ENCODE measurements at regions not wholly inside any gene's neighbourhood (a gene's known extent, or its start where the extent isn't known, plus 50 kb on each side); places are given as distances from the start of the nearest gene placed in this dataset.

DNA sequence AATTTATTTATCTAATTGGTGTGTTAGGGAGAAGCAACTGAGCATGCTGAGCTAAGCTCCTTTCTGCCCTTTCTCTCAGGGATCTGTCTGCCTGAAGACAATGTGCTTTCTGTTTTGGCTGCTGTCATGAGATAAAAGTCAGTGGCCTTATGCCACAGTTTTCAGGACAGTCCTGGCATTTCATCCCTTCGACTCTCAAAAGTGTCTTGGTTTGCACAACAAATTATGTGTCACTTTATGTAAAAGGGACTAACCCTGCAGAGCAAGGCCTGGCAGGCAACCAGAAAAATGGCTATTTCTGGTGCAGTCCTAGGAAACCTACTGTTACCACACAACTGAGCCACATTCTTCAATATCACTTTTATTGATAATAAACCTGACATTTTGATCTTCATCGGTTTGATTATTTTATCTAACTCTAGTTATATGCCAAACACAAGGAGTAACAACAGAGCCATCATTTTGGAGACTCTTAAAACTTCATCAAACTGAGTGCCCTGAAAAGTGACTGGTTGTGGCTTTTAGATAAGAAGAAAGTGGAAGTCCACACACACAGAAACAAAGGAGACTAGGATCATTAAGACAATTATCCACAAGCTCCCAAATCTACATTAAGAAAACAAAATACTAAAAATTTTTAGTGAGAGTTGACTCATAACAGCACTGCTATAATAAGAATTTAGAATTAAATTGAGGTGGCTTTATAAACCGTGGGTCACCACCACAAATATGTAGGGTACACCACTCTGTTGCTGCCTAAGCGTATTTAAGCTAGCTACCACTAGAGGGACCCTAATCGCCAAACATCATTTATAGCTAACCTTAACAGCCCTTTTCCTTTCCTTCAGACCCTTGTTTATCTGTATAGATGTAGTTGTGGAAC is 95.9 kb upstream of the PTPN13 start:
- peaks cover 0 to 12% of the 10 kb centered on the region in 2 donors for H3K4me1 ChIP-seq
- H3K9me3 ChIP-seq: no peaks in the 10 kb centered on the region
- TF ChIP-seq, protein P1, sequence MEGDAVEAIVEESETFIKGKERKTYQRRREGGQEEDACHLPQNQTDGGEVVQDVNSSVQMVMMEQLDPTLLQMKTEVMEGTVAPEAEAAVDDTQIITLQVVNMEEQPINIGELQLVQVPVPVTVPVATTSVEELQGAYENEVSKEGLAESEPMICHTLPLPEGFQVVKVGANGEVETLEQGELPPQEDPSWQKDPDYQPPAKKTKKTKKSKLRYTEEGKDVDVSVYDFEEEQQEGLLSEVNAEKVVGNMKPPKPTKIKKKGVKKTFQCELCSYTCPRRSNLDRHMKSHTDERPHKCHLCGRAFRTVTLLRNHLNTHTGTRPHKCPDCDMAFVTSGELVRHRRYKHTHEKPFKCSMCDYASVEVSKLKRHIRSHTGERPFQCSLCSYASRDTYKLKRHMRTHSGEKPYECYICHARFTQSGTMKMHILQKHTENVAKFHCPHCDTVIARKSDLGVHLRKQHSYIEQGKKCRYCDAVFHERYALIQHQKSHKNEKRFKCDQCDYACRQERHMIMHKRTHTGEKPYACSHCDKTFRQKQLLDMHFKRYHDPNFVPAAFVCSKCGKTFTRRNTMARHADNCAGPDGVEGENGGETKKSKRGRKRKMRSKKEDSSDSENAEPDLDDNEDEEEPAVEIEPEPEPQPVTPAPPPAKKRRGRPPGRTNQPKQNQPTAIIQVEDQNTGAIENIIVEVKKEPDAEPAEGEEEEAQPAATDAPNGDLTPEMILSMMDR (IDR thresholded peaks at IDR 0.05): peak; percentile 46 to 81 (median 74)
- TF ChIP-seq POLR2A (IDR thresholded peaks at IDR 0.05): no peak
- intact Hi-C loops (cut with DNase I): loop anchor here (5.0 to 10.0 kb wide), 2 partner anchors 277 to 399 kb away; no protein-coding TSS in a partner anchor
- no peaks in the 10 kb centered on the region for H3K27me3 ChIP-seq
- 33 to 38% methylated on average over 5 of the region's 5 CpGs for WGBS, 2 donors
- no peak overlapping the region for H3K4me3 ChIP-seq (replicated peaks in 1 of 3)
- no peaks in the 10 kb centered on the region for H3K36me3 ChIP-seq
- H3K27ac ChIP-seq: no peak overlapping the region
- DNase-seq: peak in 1 of 2 donors; percentile 6

DNA sequence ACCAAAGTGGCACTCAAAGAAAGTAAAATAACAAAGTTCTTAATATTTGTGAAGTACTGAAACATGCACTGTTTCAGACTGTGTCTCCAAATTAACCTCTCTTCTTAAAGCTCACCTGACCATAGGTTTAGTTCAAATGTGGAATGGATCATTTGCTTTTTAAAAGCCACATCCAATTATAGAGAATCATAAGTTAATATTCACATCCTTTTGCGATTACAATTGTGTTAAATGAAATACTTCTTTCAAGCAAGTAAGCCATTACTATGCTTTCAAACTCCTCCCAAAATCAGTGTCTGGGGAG is 95.3 kb upstream of the PTPN13 start:
- no peaks in the 10 kb centered on the region for H3K27me3 ChIP-seq
- no peak overlapping the region for H3K4me3 ChIP-seq (replicated peaks in 1 of 3)
- 34 to 36% methylated on average over 1 of the region's 1 CpG for WGBS, 2 donors
- DNase-seq: no peak
- intact Hi-C loops (cut with DNase I): loop anchor here (5.0 to 10.0 kb wide), 2 partner anchors 276 to 398 kb away; no protein-coding TSS in a partner anchor
- no peaks in the 10 kb centered on the region for H3K9me3 ChIP-seq
- TF ChIP-seq POLR2A (IDR thresholded peaks at IDR 0.05): no peak
- TF ChIP-seq, protein P1 (IDR thresholded peaks at IDR 0.05): no peak
- H3K27ac ChIP-seq: no peak overlapping the region
- H3K4me1 ChIP-seq: peaks cover 0 to 12% of the 10 kb centered on the region in 2 donors
- no peaks in the 10 kb centered on the region for H3K36me3 ChIP-seq

DNA sequence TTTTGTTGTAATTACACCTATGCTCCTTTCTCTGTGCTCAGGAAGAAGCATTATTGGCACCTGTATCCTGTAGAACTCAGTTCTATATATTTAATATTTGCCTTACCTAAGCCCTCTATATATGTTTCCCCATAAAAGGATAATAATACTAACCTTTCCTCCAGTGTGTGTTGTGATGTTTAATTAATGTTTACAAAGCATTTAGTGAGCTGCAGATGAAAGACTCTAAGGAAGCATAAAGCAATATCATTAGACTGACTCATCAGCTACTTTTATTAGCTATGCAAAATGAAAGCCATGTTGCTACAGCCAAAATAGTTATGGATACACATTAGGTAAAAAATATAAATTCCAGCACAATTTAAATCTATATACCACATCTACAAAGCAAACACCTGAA is 93.6 kb upstream of the PTPN13 start:
- no peaks in the 10 kb centered on the region for H3K9me3 ChIP-seq
- H3K27me3 ChIP-seq: no peaks in the 10 kb centered on the region
- TF ChIP-seq, protein P1 (IDR thresholded peaks at IDR 0.05): no peak
- H3K27ac ChIP-seq: no peak overlapping the region
- H3K4me1 ChIP-seq: peaks cover 0 to 18% of the 10 kb centered on the region in 2 donors
- H3K36me3 ChIP-seq: no peaks in the 10 kb centered on the region
- no peak for DNase-seq
- intact Hi-C loops (cut with DNase I): no loop called here
- no peak overlapping the region for H3K4me3 ChIP-seq (replicated peaks in 1 of 3)

DNA sequence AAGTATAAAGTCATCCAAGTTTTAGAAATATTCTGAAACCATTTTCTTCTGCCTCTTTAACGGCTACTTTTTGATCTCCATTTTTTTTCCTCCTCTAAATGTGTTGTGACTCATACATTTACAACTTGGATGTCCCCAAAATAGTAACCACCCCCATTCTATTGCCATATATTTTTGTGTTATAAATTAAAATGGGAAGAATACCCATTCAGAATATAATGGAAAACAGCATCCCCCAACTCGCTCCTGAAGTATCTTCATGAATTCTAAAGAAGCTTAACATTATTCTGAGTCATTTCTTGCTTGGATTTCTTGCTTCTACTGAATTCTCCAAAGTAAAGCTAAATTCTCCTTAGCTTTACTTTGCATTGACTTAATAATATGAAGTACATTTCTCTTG is 92.0 kb upstream of the PTPN13 start:
- H3K4me1 ChIP-seq: peaks cover 5 to 29% of the 10 kb centered on the region in 2 donors
- H3K9me3 ChIP-seq: no peaks in the 10 kb centered on the region
- H3K27ac ChIP-seq: no peak overlapping the region
- no peaks in the 10 kb centered on the region for H3K27me3 ChIP-seq
- no peak overlapping the region for H3K4me3 ChIP-seq (replicated peaks in 1 of 3)
- 94 to 95% methylated on average over 2 of the region's 2 CpGs for WGBS, 2 donors
- no peaks in the 10 kb centered on the region for H3K36me3 ChIP-seq
- intact Hi-C loops (cut with DNase I): no loop called here
- DNase-seq: no peak
- no peak for TF ChIP-seq POLR2A (IDR thresholded peaks at IDR 0.05)
- TF ChIP-seq, protein P1 (IDR thresholded peaks at IDR 0.05): no peak

DNA sequence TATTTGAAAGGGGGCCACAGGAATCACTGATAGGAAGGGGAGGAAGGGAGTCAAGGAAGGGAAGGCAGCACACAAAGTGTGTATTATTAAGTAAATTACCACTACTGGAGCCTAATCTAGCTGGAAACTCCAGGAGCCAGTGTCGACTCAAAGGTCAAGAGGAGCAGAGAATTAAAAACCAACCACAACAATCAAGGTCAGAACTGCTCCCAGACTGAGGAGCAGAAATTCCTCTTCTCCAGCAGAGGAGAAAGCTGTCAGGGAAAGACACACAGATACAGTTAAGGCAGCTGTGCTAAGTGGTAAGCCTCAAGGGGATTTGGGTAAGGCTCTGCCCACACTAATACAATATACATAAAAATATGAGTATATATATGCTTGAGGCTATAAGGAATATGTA is 87.5 kb upstream of the PTPN13 start:
- Histone ChIP-seq H3K9me3 (no peaks in the 10 kb centered on the region), H3K4me3 (replicated peaks in 1 of 3) (no peak overlapping the region), H3K4me1 (peaks cover 11 to 34% of the 10 kb centered on the region in 2 donors), H3K27me3 (no peaks in the 10 kb centered on the region), H3K36me3 (no peaks in the 10 kb centered on the region), H3K27ac (peak overlapping the region; percentile 34 to 73 (median 50))
- WGBS, 2 donors: 13 to 15% methylated on average over 1 of the region's 1 CpG
- TF ChIP-seq, protein P1 (IDR thresholded peaks at IDR 0.05): no peak
- TF ChIP-seq POLR2A (IDR thresholded peaks at IDR 0.05): no peak
- intact Hi-C loops (cut with DNase I): no loop called here
- peak in 1 of 2 donors; percentile 15 for DNase-seq
